H1 (cell line): ENCODE measurements at regions not wholly inside any gene's neighbourhood (a gene's known extent, or its start where the extent isn't known, plus 50 kb on each side); places are given as distances from the start of the nearest gene placed in this dataset.

Experiments used
- CTCF ChIA-PET: fragments of 300-600 bp; sonication (Branson Sonifier 250); formaldehyde crosslinking; loops from one replicate; lab custom pipeline; 2021; ENCODE audit not compliant: partially characterized antibody; lab: Charles Lee
- POLR2A ChIA-PET: fragments of 300-600 bp; sonication (Branson Sonifier 250); formaldehyde crosslinking; loops from one replicate; lab custom pipeline; 2021; ENCODE audit warnings: inconsistent platforms; ENCODE audit not compliant: partially characterized antibody; lab: Charles Lee
- DNase-seq, 2 experiments: peaks; one replicate each; pipeline versions ENCODE4 v3.0.0 to v3.0.0-alpha.2; 2010 to 2022; ENCODE audit warnings: low spot score in 2 of 2, low read depth in 1 of 2, mixed read lengths in 1 of 2
- FAIRE-seq: peaks from 2 replicates; lab custom pipeline; 2011; peaks lifted over from hg19 to GRCh38; lab: Jason Lieb, UNC
- H2AFZ ChIP-seq: 2 replicates; pipeline ENCODE4 v1.8.1; 2012; ENCODE audit warnings: low read length, inconsistent platforms
- H2AK5ac ChIP-seq: 2 replicates; pipeline ENCODE4 v1.6.1; 2013; ENCODE audit warnings: low read depth, low read length
- H2BK120ac ChIP-seq: replicated peaks from 2 replicates; pipeline ENCODE3; 2013; ENCODE audit warnings: low read depth, low read length, inconsistent platforms
- H2BK12ac ChIP-seq: 2 replicates; pipeline ENCODE4 v1.6.1; 2013; ENCODE audit warnings: low read depth, low read length
- H2BK15ac ChIP-seq: 2 replicates; pipeline ENCODE4 v1.6.1; 2013; ENCODE audit warnings: low read length
- H2BK20ac ChIP-seq: 2 replicates; pipeline ENCODE4 v1.6.1; 2013; ENCODE audit warnings: low read length
- H2BK5ac ChIP-seq: 2 replicates; pipeline ENCODE4 v1.6.1; 2013; ENCODE audit warnings: low read depth, low read length
- H3K14ac ChIP-seq: 2 replicates; pipeline ENCODE4 v1.6.1; 2013; ENCODE audit warnings: inconsistent platforms; ENCODE audit not compliant: insufficient read length
- H3K18ac ChIP-seq: 2 replicates; pipeline ENCODE4 v1.6.1; 2013; ENCODE audit warnings: low read length; ENCODE audit errors: extremely low read depth
- H3K23ac ChIP-seq: 2 replicates; pipeline ENCODE4 v1.6.1; 2013; ENCODE audit warnings: inconsistent platforms; ENCODE audit not compliant: insufficient read length
- H3K23me2 ChIP-seq: 2 replicates; pipeline ENCODE4 v1.6.1; 2013; ENCODE audit warnings: low read depth, low read length
- H3K27ac ChIP-seq: 2 replicates; pipeline ENCODE4 v1.6.1; 2011; ENCODE audit warnings: low read depth, low read length, inconsistent platforms
- H3K27me3 ChIP-seq, 4 experiments: replicated peaks in 1 of 4; 1 replicate in 1 of 4; 2 replicates in 3 of 4; pipeline versions ENCODE4 v1.6.1 to v1.8.1; 2011 to 2013; ENCODE audit warnings: low read length in 3 of 4, mild to moderate bottlenecking in 3 of 4, inconsistent platforms in 2 of 4, mixed read lengths in 2 of 4, moderate library complexity in 1 of 4; ENCODE audit not compliant: control insufficient read depth in 3 of 4, insufficient read depth in 3 of 4; ENCODE audit errors: extremely low read depth in 1 of 4
- H3K36me3 ChIP-seq, 4 experiments: 2 replicates each; pipeline versions ENCODE4 v1.6.1 to v1.8.1; 2011 to 2013; ENCODE audit warnings: mild to moderate bottlenecking in 4 of 4, low read length in 3 of 4, moderate library complexity in 2 of 4, control low read depth in 1 of 4, inconsistent platforms in 1 of 4; ENCODE audit not compliant: insufficient read depth in 4 of 4, control insufficient read depth in 2 of 4
- H3K4ac ChIP-seq: replicated peaks from 2 replicates; pipeline ENCODE3; 2013; ENCODE audit warnings: low read length, low read depth, mixed read lengths, inconsistent platforms; ENCODE audit not compliant: insufficient read length
- H3K4me1 ChIP-seq, 4 experiments: replicated peaks in 1 of 4; 1 replicate in 1 of 4; 2 replicates in 3 of 4; pipeline versions ENCODE4 v1.6.1 to v1.8.1; 2011 to 2013; ENCODE audit warnings: low read length in 3 of 4, inconsistent platforms in 2 of 4, mixed read lengths in 1 of 4; ENCODE audit not compliant: insufficient read depth in 4 of 4, control insufficient read depth in 3 of 4
- H3K4me2 ChIP-seq, 2 experiments: 2 replicates each; pipeline versions ENCODE4 v1.6.1 to v1.8.1; 2011 to 2013; ENCODE audit warnings: low read depth in 2 of 2, low read length in 2 of 2, control low read depth in 1 of 2, inconsistent platforms in 1 of 2, mild to moderate bottlenecking in 1 of 2; ENCODE audit not compliant: insufficient read depth in 1 of 2
- H3K4me3 ChIP-seq, 4 experiments: fragments of 200-600, 300-600 bp in 1 of 4; sonication (generic), shearing (Covaris generic), sonication (Bioruptor Twin) in 1 of 4; 2 replicates each; pipeline versions ENCODE4 v1.5.1 to v1.8.1; 2011 to 2016; ENCODE audit warnings: low read length in 4 of 4, low read depth in 3 of 4, control low read depth in 2 of 4, inconsistent platforms in 2 of 4, mild to moderate bottlenecking in 2 of 4, mixed read lengths in 1 of 4, moderate library complexity in 1 of 4; ENCODE audit not compliant: insufficient read depth in 2 of 4; ENCODE audit errors: extremely low read depth in 1 of 4
- H3K56ac ChIP-seq: replicated peaks from 2 replicates; pipeline ENCODE3; 2013; ENCODE audit warnings: low read depth, mild to moderate bottlenecking, mixed read lengths, low read length, inconsistent platforms; ENCODE audit not compliant: insufficient read length
- H3K79me1 ChIP-seq: 2 replicates; pipeline ENCODE4 v1.6.1; 2013; ENCODE audit warnings: low read depth, low read length, control low read depth
- H3K79me2 ChIP-seq, 2 experiments: 2 replicates each; pipeline versions ENCODE4 v1.6.1 to v1.8.1; 2012 to 2013; ENCODE audit warnings: low read length in 2 of 2, mild to moderate bottlenecking in 2 of 2, inconsistent platforms in 1 of 2; ENCODE audit not compliant: insufficient read depth in 2 of 2, control insufficient read depth in 1 of 2
- H3K9ac ChIP-seq, 4 experiments: replicated peaks in 1 of 4; 1 replicate in 1 of 4; 2 replicates in 3 of 4; pipeline versions ENCODE4 v1.6.1 to v1.8.1; 2011 to 2013; ENCODE audit warnings: low read depth in 3 of 4, low read length in 3 of 4, control low read depth in 2 of 4, mild to moderate bottlenecking in 2 of 4, moderate library complexity in 2 of 4, inconsistent platforms in 1 of 4; ENCODE audit errors: extremely low read depth in 1 of 4
- H3K9me3 ChIP-seq, 2 experiments: 2 replicates each; pipeline versions ENCODE4 v1.6.1 to v1.8.1; 2012 to 2013; ENCODE audit warnings: mild to moderate bottlenecking in 2 of 2, moderate library complexity in 2 of 2, control low read depth in 1 of 2, inconsistent platforms in 1 of 2, low read depth in 1 of 2, low read length in 1 of 2, mixed read lengths in 1 of 2; ENCODE audit not compliant: insufficient read depth in 2 of 2
- H4K20me1 ChIP-seq, 2 experiments: replicated peaks in 1 of 2; 2 replicates each; pipeline versions ENCODE3 to v1.8.1; 2011 to 2013; ENCODE audit warnings: inconsistent platforms in 2 of 2, low read length in 2 of 2, mild to moderate bottlenecking in 1 of 2; ENCODE audit not compliant: insufficient read depth in 2 of 2, control insufficient read depth in 1 of 2
- H4K5ac ChIP-seq: 2 replicates; pipeline ENCODE4 v1.6.1; 2013; ENCODE audit warnings: low read length, low read depth, mixed read lengths, inconsistent platforms; ENCODE audit not compliant: insufficient read length
- H4K8ac ChIP-seq: 2 replicates; pipeline ENCODE4 v1.8.0; 2013; ENCODE audit warnings: mild to moderate bottlenecking, moderate library complexity, low read length, inconsistent platforms; ENCODE audit not compliant: insufficient read depth; ENCODE audit errors: extremely low read depth
- H4K91ac ChIP-seq: replicated peaks from 2 replicates; pipeline ENCODE3; 2013; ENCODE audit warnings: low read length, mixed read lengths, inconsistent platforms; ENCODE audit not compliant: insufficient read length
- BACH1 ChIP-seq: IDR thresholded peaks from 2 replicates; pipeline ENCODE4 v1.6.1; 2012; ENCODE audit warnings: low read length, improper control_type of control experiment
- BRCA1 ChIP-seq: IDR thresholded peaks from 2 replicates; pipeline ENCODE4 v1.6.1; 2012; ENCODE audit warnings: low read depth, low read length, improper control_type of control experiment
- CBX8 ChIP-seq: fragments of 300-800, 300-1000 bp; sonication (generic); IDR thresholded peaks from 2 replicates; pipeline ENCODE4 v1.7.1; 2016; ENCODE audit warnings: low read depth, low read length, borderline replicate concordance
- GABPA ChIP-seq: IDR thresholded peaks from 2 replicates; pipeline ENCODE4 v1.6.1; 2011; ENCODE audit warnings: mild to moderate bottlenecking, low read length, moderate library complexity, borderline replicate concordance; ENCODE audit not compliant: insufficient read depth
- JUND ChIP-seq: IDR thresholded peaks from 2 replicates; pipeline ENCODE4 v1.6.1; 2011; ENCODE audit warnings: mild to moderate bottlenecking, improper control_type of control experiment, low read length
- NRF1 ChIP-seq: IDR thresholded peaks from 2 replicates; pipeline ENCODE4 v1.6.1; 2011; ENCODE audit warnings: mild to moderate bottlenecking, low read depth, low read length, improper control_type of control experiment
- PHF8 ChIP-seq: fragments of 200-600 bp; sonication (generic); conservative IDR thresholded peaks from 2 replicates; pipeline ENCODE4 v1.7.1; 2012; ENCODE audit warnings: low read depth, mild to moderate bottlenecking, inconsistent platforms, low read length, moderate library complexity
- RFX5 ChIP-seq: IDR thresholded peaks from 2 replicates; pipeline ENCODE4 v1.6.1; 2011; ENCODE audit warnings: low read depth, low read length, improper control_type of control experiment, borderline replicate concordance
- SP1 ChIP-seq: IDR thresholded peaks from 2 replicates; pipeline ENCODE4 v1.6.1; 2011; ENCODE audit warnings: low read depth, low read length
- TAF7 ChIP-seq: optimal IDR thresholded peaks from 2 replicates; pipeline ENCODE3; 2011; ENCODE audit warnings: low read depth, mild to moderate bottlenecking, inconsistent platforms, low read length, moderate library complexity, borderline replicate concordance
- TBP ChIP-seq: IDR thresholded peaks from 2 replicates; pipeline ENCODE4 v1.6.1; 2011; ENCODE audit warnings: low read depth, low read length, improper control_type of control experiment
- TEAD4 ChIP-seq: IDR thresholded peaks from 2 replicates; pipeline ENCODE4 v1.6.1; 2012; ENCODE audit warnings: low read depth, low read length, inconsistent platforms, mixed read lengths
- WGBS, 2 experiments: shearing (Covaris generic) in 1 of 2; methylation state at CpG; one replicate each; pipeline versions ENCODE4 v1.1.6 to v1.1.7; 2013 to 2015; ENCODE audit warnings: low lambda C conversion rate in 2 of 2, mixed read lengths in 2 of 2, inconsistent platforms in 1 of 2, low coverage in 1 of 2, missing lambda C conversion rate in 1 of 2; ENCODE audit not compliant: insufficient replicate concordance in 2 of 2, insufficient coverage in 1 of 2, insufficient read length in 1 of 2; ENCODE audit errors: extremely low coverage in 1 of 2, missing lambda C conversion rate in 1 of 2; 5-methylcytosine and 5-hydroxymethylcytosine counted together
- TF ChIP-seq, protein P1 (sequence below), 3 experiments: IDR thresholded peaks; 1 replicate in 2 of 3; 2 replicates in 1 of 3; pipeline versions ENCODE4 v1.5.1 to v1.6.1; 2011; ENCODE audit warnings: low read length in 3 of 3, mild to moderate bottlenecking in 3 of 3, inconsistent platforms in 2 of 3, low read depth in 1 of 3, moderate library complexity in 1 of 3; ENCODE audit not compliant: insufficient read depth in 1 of 3; ENCODE audit errors: control extremely low read depth in 1 of 3

DNA sequence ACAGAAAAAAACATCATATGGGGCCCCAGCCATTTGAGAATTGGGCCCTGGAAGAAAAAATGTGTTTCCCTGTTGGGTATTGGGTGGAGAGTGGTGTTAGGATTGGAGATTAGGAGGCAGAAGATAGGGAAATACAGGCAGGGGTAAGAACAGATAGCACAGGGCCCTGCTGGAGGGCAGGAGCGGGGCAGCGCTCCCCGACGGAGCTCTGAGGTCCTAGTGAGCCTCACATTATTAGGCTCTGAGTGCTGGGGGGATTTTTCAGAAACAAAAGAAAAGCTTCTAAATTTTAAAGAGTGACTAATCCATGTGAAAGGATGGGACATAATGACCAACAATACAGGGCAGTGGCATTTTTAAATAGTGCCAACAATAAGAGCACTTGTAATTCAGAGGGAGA is 241.2 kb downstream of the SOX2 start:
- Histone ChIP-seq H4K20me1 (no peaks in the 10 kb centered on the region), H3K23me2 (no peaks in the 10 kb centered on the region; the same call in 1 of the 2 replicates), H3K79me2 (no peaks in the 10 kb centered on the region), H3K27me3 (no peaks in the 10 kb centered on the region), H3K4me2 (no peak overlapping the region), H3K79me1 (no peaks in the 10 kb centered on the region), H3K18ac (no peak overlapping the region), H3K4me1 (no peaks in the 10 kb centered on the region; a peak in 2 of 7 replicates), H3K4ac (no peak overlapping the region), H4K5ac (no peak overlapping the region), H3K23ac (no peak overlapping the region), H2BK120ac (no peak overlapping the region), H3K4me3 (no peak overlapping the region), H2BK15ac (no peak overlapping the region), H3K9me3 (no peaks in the 10 kb centered on the region), H3K27ac (no peak overlapping the region), H3K56ac (no peak overlapping the region), H4K91ac (no peak overlapping the region), H4K8ac (no peak overlapping the region; the same call in 1 of the 2 replicates), H3K9ac (no peak overlapping the region), H2BK20ac (no peak overlapping the region; the same call in 1 of the 2 replicates), H3K14ac (no peak overlapping the region), H2BK5ac (no peak overlapping the region), H2BK12ac (no peak overlapping the region), H2AFZ (no peak overlapping the region), H2AK5ac (no peak overlapping the region), H3K36me3 (no peaks in the 10 kb centered on the region)
- DNase-seq (no peak), FAIRE-seq (no peak)
- POLR2A ChIA-PET, result interaction anchor here (0.9 kb wide), 1 partner anchor 10 kb away, joined by 3 read pairs; no protein-coding TSS in a partner anchor
- 68% methylated on average over 4 of the region's 4 CpGs; no CpG with 5 or more reads in 1 of the 2 experiments for WGBS, 2 experiments
- CTCF ChIA-PET, result interaction anchor here (1.3 to 1.4 kb wide), 2 partner anchors 12 to 235 kb away, joined by 3 read pairs; no protein-coding TSS in a partner anchor
- TF ChIP-seq GABPA (no peak), JUND (no peak), TEAD4 (no peak), CBX8 (no peak), TAF7 (no peak), NRF1 (no peak), RFX5 (no peak), BRCA1 (no peak), PHF8 (no peak), BACH1 (no peak), SP1 (no peak), TBP (no peak)
- TF ChIP-seq, protein P1, sequence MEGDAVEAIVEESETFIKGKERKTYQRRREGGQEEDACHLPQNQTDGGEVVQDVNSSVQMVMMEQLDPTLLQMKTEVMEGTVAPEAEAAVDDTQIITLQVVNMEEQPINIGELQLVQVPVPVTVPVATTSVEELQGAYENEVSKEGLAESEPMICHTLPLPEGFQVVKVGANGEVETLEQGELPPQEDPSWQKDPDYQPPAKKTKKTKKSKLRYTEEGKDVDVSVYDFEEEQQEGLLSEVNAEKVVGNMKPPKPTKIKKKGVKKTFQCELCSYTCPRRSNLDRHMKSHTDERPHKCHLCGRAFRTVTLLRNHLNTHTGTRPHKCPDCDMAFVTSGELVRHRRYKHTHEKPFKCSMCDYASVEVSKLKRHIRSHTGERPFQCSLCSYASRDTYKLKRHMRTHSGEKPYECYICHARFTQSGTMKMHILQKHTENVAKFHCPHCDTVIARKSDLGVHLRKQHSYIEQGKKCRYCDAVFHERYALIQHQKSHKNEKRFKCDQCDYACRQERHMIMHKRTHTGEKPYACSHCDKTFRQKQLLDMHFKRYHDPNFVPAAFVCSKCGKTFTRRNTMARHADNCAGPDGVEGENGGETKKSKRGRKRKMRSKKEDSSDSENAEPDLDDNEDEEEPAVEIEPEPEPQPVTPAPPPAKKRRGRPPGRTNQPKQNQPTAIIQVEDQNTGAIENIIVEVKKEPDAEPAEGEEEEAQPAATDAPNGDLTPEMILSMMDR (IDR thresholded peaks at IDR 0.05; ENCODE audit: control extremely low read depth in 1 of 3, insufficient read depth in 1 of 3, low read depth in 1 of 3, low read length in 3 of 3), result no peak
